B cell (primary cell): ENCODE measurements at regions not wholly inside any gene's neighbourhood (a gene's known extent, or its start where the extent isn't known, plus 50 kb on each side); places are given as distances from the start of the nearest gene placed in this dataset.

ENCODE experiments used
- ATAC-seq: fragments of 200-7000 bp; cut with Tn5 transposase; one replicate; pipeline ENCODE4 v1.10.0; 2021; ENCODE audit warnings: low read depth, mild to moderate bottlenecking, moderate number of reproducible peaks, moderate library complexity
- CTCF ChIA-PET: fragments of 350-600 bp; sonication (Branson Sonifier 250); formaldehyde crosslinking; loops from one replicate; lab custom pipeline; 2021; ENCODE audit warnings: antibody characterized with exemption, inconsistent platforms; lab: Charles Lee
- POLR2A ChIA-PET: fragments of 350-600 bp; sonication (Branson Sonifier 250); formaldehyde crosslinking; loops from one replicate; lab custom pipeline; 2021; ENCODE audit warnings: antibody characterized with exemption; lab: Charles Lee
- DNase-seq: peaks from one replicate; pipeline ENCODE4 v3.0.0; 2013
- H2AFZ ChIP-seq: 2 replicates; pipeline ENCODE4 v1.6.1; 2012; ENCODE audit warnings: mild to moderate bottlenecking, low read depth, low read length; ENCODE audit not compliant: insufficient read depth, poor library complexity, severe bottlenecking
- H3K27ac ChIP-seq, 2 donors: 1 replicate in 1 of 2; 2 replicates in 1 of 2; pipeline ENCODE4 v1.5.1; 2012 to 2013; ENCODE audit warnings: low read length in 2 of 2, mild to moderate bottlenecking in 2 of 2, moderate library complexity in 1 of 2
- H3K27me3 ChIP-seq, 4 experiments: fragments of 200-600 bp in 1 of 4; sonication (generic) in 1 of 4; replicated peaks in 1 of 4; 1 replicate in 2 of 4; 2 replicates in 2 of 4; pipeline versions ENCODE4 v1.6.1 to v1.7.0; 2013 to 2016; ENCODE audit warnings: low read length in 3 of 4, mild to moderate bottlenecking in 2 of 4, mixed read lengths in 1 of 4, moderate library complexity in 1 of 4; ENCODE audit not compliant: insufficient read depth in 4 of 4, control insufficient read depth in 3 of 4; ENCODE audit errors: control extremely low read depth in 1 of 4
- H3K36me3 ChIP-seq, 2 experiments: replicated peaks in 1 of 2; 1 replicate in 1 of 2; 2 replicates in 1 of 2; pipeline versions ENCODE4 v1.6.1 to v1.7.1; 2013; ENCODE audit warnings: low read length in 1 of 2; ENCODE audit not compliant: insufficient read depth in 2 of 2, control insufficient read depth in 1 of 2; ENCODE audit errors: control extremely low read depth in 1 of 2, extremely low read depth in 1 of 2
- H3K4me1 ChIP-seq, 2 donors: fragments of 200-600 bp in 1 of 2; sonication (generic) in 1 of 2; 1 replicate in 1 of 2; 2 replicates in 1 of 2; pipeline versions ENCODE4 v1.5.1 to v1.6.1; 2013 to 2017; ENCODE audit warnings: low read length in 2 of 2; ENCODE audit not compliant: control insufficient read depth in 2 of 2, insufficient read depth in 2 of 2
- H3K4me2 ChIP-seq: replicated peaks from 2 replicates; pipeline ENCODE3; 2012; ENCODE audit warnings: mild to moderate bottlenecking, low read depth, low read length; ENCODE audit not compliant: poor library complexity, severe bottlenecking
- H3K4me3 ChIP-seq, 5 experiments: fragments of 200-600 bp in 1 of 5; sonication (generic) in 1 of 5; 1 replicate in 3 of 5; 2 replicates in 2 of 5; pipeline versions ENCODE4 v1.5.1 to v1.7.0; 2011 to 2016; ENCODE audit warnings: low read length in 4 of 5, mild to moderate bottlenecking in 4 of 5, low read depth in 2 of 5, control low read depth in 1 of 5, moderate library complexity in 1 of 5; ENCODE audit not compliant: insufficient read depth in 1 of 5; ENCODE audit errors: control extremely low read depth in 1 of 5, extremely low read depth in 1 of 5
- H3K79me2 ChIP-seq: fragments of 200-600 bp; sonication (generic); one replicate; pipeline ENCODE4 v1.6.0; 2016; ENCODE audit warnings: low read length; ENCODE audit not compliant: control insufficient read depth, insufficient read depth
- H3K9ac ChIP-seq: fragments of 200-600 bp; sonication (generic); 2 replicates; pipeline ENCODE4 v1.6.1; 2017; ENCODE audit warnings: mild to moderate bottlenecking, low read length, moderate library complexity
- H3K9me3 ChIP-seq, 3 donors: one replicate each; pipeline versions ENCODE4 v1.6.1 to v1.7.1; 2013; ENCODE audit warnings: low read length in 2 of 3; ENCODE audit not compliant: control insufficient read depth in 2 of 3, insufficient read depth in 1 of 3; ENCODE audit errors: control extremely low read depth in 1 of 3
- H4K20me1 ChIP-seq: 2 replicates; pipeline ENCODE4 v1.6.0; 2012; ENCODE audit warnings: mild to moderate bottlenecking, low read length; ENCODE audit not compliant: insufficient read depth, control insufficient read depth, poor library complexity, severe bottlenecking
- H3K27ac Mint-ChIP-seq: one replicate; pipeline ENCODE4 v1.8.0; 2021; ENCODE audit warnings: mixed read lengths
- H3K27me3 Mint-ChIP-seq: one replicate; pipeline ENCODE4 v1.8.0; 2021; ENCODE audit warnings: mixed read lengths
- H3K4me1 Mint-ChIP-seq: one replicate; pipeline ENCODE4 v1.8.0; 2021; ENCODE audit warnings: mixed read lengths
- H3K4me3 Mint-ChIP-seq: one replicate; pipeline ENCODE4 v1.8.0; 2021; ENCODE audit warnings: mixed read lengths
- H3K9me3 Mint-ChIP-seq: one replicate; pipeline ENCODE4 v1.8.0; 2022; ENCODE audit warnings: mixed read lengths; ENCODE audit not compliant: insufficient read depth
- CTCF ChIP-seq: fragments of 200-600 bp; IDR thresholded peaks from one replicate; pipeline ENCODE4 v1.8.0; 2022; ENCODE audit warnings: antibody characterized with exemption, mild to moderate bottlenecking
- EZH2 ChIP-seq: IDR thresholded peaks from 2 replicates; pipeline ENCODE4 v1.6.1; 2012; ENCODE audit warnings: borderline replicate concordance, low read depth, mild to moderate bottlenecking, moderate library complexity, low read length; ENCODE audit not compliant: insufficient read depth, poor library complexity, severe bottlenecking
- WGBS: methylation state at CpG from one replicate; pipeline ENCODE4 v1.1.5; 2013; ENCODE audit warnings: missing lambda C conversion rate; ENCODE audit not compliant: insufficient coverage; 5-methylcytosine and 5-hydroxymethylcytosine counted together
- intact Hi-C: fragments of 100-400 bp; cut with micrococcal nuclease; formaldehyde crosslinking; loops from one replicate; pipeline ENCODE4 v1.10.0; 2022

DNA sequence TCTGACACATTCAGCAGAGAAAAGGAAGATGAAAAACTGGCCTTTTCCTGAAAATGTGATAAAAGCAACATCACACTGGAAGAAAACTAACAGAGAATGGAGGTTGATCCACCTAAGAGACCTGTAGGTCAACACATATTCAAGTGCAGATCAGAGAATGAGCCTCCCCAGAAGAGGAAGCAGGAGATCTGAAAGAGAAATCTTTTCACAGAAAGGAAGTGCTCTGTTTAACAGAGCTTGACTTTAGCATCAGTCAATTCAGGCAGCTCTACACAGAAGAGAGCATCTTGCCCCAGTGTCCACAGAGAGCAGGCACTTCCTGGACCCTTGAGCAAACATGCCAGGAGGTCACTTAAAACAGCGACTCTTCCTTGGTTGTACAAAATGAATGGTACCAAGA lies 655.4 kb upstream of the GBE1 start:
- H3K9me3 ChIP-seq, result no peaks in the 10 kb centered on the region
- no peak overlapping the region for H3K4me2 ChIP-seq
- POLR2A ChIA-PET, result no interaction called here
- no peak overlapping the region for H3K27ac ChIP-seq
- H3K27me3 ChIP-seq, result no peaks in the 10 kb centered on the region
- TF ChIP-seq CTCF (no peak), EZH2 (no peak)
- H2AFZ ChIP-seq, result no peak overlapping the region
- H3K36me3 ChIP-seq, result no peaks in the 10 kb centered on the region
- H3K4me3 ChIP-seq, result no peak overlapping the region
- CTCF ChIA-PET, result no interaction called here
- no peaks in the 10 kb centered on the region for H3K4me1 ChIP-seq
- H3K27me3 Mint-ChIP-seq, result no peaks in the 10 kb centered on the region
- no peaks in the 10 kb centered on the region for H4K20me1 ChIP-seq
- H3K9ac ChIP-seq, result no peak overlapping the region
- no peaks in the 10 kb centered on the region for H3K4me1 Mint-ChIP-seq
- no CpG with 5 or more reads among the region's 1 CpG for WGBS
- H3K79me2 ChIP-seq, result no peaks in the 10 kb centered on the region
- no peak for DNase-seq
- intact Hi-C loops, result no loop called here
- no peak for ATAC-seq
- H3K4me3 Mint-ChIP-seq, result no peak overlapping the region
- H3K27ac Mint-ChIP-seq, result no peak overlapping the region
- no peaks in the 10 kb centered on the region for H3K9me3 Mint-ChIP-seq

DNA sequence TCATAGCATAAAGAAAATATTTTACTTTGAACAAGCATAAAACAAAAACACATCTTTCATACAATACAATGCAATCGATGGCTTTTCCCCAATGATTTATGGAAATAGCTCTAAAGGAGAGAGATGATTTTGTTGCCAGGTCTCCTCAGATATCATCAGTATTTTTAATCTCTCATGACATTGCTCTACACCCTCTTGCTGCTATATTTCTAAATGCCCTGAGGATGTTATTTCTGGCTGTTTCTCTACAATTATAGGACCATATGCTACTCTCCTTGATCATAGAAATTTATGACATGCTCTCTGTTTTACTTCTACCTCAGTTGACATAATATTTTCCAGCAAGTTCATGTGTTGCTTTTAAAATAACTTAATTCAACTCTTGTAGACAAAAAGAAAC lies 654.9 kb upstream of the GBE1 start:
- intact Hi-C loops, result no loop called here
- POLR2A ChIA-PET, result no interaction called here

More for the DNA sequence above, 654.9 kb upstream of the GBE1 start:
- Mint-ChIP-seq H3K4me3 (no peak overlapping the region), H3K27me3 (no peaks in the 10 kb centered on the region), H3K27ac (no peak overlapping the region), H3K9me3 (no peaks in the 10 kb centered on the region), H3K4me1 (no peaks in the 10 kb centered on the region)
- H3K27me3 ChIP-seq, result no peaks in the 10 kb centered on the region
- no peak for DNase-seq
- H3K9me3 ChIP-seq, result no peaks in the 10 kb centered on the region
- no peaks in the 10 kb centered on the region for H4K20me1 ChIP-seq
- H3K4me2 ChIP-seq, result no peak overlapping the region
- CTCF ChIA-PET, result no interaction called here
- no peak overlapping the region for H3K4me3 ChIP-seq
- H3K36me3 ChIP-seq, result no peaks in the 10 kb centered on the region
- no peak overlapping the region for H2AFZ ChIP-seq
- WGBS, result no CpG with 5 or more reads among the region's 1 CpG
- no peaks in the 10 kb centered on the region for H3K4me1 ChIP-seq
- TF ChIP-seq CTCF (no peak), EZH2 (no peak)
- H3K79me2 ChIP-seq, result no peaks in the 10 kb centered on the region
- H3K27ac ChIP-seq, result no peak overlapping the region
- H3K9ac ChIP-seq, result no peak overlapping the region
- ATAC-seq, result no peak
